ENCODE measurements at regions not wholly inside any gene's neighbourhood (a gene's known extent, or its start where the extent isn't known, plus 50 kb on each side); places are given as distances from the start of the nearest gene placed in this dataset.

DNA sequence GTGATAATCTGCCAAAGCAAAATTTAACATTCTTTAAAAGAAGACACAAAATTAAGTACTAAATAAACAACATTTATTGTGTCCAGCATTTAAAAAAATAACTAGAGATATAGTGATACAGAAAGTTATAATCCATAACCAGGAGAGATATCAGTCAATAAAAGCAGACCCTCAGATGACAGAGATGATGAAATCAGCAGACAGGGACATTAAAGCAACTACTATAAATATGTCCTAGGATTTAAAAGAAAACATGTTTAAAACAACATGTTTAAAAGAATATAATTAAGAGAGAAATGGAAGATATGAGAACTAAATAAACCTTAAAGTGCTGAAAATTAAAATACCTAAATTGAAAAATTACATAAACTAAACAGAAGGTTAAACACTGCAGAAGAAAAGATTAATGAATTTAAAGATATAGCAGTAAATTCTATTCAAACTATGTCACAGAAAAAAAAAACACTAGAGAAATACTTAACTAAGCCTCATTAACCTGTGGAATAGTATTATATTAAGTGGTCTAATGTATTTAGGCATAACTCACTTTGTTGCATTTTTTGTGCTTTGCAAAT lies 261.2 kb upstream of the NR5A2 start:
- TF ChIP-seq, protein P1, sequence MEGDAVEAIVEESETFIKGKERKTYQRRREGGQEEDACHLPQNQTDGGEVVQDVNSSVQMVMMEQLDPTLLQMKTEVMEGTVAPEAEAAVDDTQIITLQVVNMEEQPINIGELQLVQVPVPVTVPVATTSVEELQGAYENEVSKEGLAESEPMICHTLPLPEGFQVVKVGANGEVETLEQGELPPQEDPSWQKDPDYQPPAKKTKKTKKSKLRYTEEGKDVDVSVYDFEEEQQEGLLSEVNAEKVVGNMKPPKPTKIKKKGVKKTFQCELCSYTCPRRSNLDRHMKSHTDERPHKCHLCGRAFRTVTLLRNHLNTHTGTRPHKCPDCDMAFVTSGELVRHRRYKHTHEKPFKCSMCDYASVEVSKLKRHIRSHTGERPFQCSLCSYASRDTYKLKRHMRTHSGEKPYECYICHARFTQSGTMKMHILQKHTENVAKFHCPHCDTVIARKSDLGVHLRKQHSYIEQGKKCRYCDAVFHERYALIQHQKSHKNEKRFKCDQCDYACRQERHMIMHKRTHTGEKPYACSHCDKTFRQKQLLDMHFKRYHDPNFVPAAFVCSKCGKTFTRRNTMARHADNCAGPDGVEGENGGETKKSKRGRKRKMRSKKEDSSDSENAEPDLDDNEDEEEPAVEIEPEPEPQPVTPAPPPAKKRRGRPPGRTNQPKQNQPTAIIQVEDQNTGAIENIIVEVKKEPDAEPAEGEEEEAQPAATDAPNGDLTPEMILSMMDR (CRISPR knock-in tag; IDR thresholded peaks at IDR 0.05), result no peak
- no peak for TF ChIP-seq RFX5 (IDR thresholded peaks at IDR 0.05; ENCODE audit: low read depth, low read length)
- TF ChIP-seq ZBTB7A (CRISPR knock-in tag; IDR thresholded peaks at IDR 0.05), result no peak
- no peak for TF ChIP-seq MAFK (conservative IDR thresholded peaks at IDR 0.05 in 1 of 2, IDR thresholded peaks at IDR 0.05 in 1 of 2; ENCODE audit: low read length in 2 of 2)
- no peak for TF ChIP-seq HCFC1 (IDR thresholded peaks at IDR 0.05; ENCODE audit: low read depth, low read length)
- TF ChIP-seq, protein P2, sequence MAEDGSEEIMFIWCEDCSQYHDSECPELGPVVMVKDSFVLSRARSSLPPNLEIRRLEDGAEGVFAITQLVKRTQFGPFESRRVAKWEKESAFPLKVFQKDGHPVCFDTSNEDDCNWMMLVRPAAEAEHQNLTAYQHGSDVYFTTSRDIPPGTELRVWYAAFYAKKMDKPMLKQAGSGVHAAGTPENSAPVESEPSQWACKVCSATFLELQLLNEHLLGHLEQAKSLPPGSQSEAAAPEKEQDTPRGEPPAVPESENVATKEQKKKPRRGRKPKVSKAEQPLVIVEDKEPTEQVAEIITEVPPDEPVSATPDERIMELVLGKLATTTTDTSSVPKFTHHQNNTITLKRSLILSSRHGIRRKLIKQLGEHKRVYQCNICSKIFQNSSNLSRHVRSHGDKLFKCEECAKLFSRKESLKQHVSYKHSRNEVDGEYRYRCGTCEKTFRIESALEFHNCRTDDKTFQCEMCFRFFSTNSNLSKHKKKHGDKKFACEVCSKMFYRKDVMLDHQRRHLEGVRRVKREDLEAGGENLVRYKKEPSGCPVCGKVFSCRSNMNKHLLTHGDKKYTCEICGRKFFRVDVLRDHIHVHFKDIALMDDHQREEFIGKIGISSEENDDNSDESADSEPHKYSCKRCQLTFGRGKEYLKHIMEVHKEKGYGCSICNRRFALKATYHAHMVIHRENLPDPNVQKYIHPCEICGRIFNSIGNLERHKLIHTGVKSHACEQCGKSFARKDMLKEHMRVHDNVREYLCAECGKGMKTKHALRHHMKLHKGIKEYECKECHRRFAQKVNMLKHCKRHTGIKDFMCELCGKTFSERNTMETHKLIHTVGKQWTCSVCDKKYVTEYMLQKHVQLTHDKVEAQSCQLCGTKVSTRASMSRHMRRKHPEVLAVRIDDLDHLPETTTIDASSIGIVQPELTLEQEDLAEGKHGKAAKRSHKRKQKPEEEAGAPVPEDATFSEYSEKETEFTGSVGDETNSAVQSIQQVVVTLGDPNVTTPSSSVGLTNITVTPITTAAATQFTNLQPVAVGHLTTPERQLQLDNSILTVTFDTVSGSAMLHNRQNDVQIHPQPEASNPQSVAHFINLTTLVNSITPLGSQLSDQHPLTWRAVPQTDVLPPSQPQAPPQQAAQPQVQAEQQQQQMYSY (CRISPR knock-in tag; IDR thresholded peaks at IDR 0.05), result no peak
- no peak for TF ChIP-seq YEATS2 (CRISPR knock-in tag; IDR thresholded peaks at IDR 0.05; ENCODE audit: borderline replicate concordance)
- TF ChIP-seq TCF12 (IDR thresholded peaks at IDR 0.05), result no peak
- no peak for TF ChIP-seq TCF12 (CRISPR knock-in tag; IDR thresholded peaks at IDR 0.05)
- TF ChIP-seq CHD2 (IDR thresholded peaks at IDR 0.05; ENCODE audit: low read depth, low read length), result no peak
- TF ChIP-seq, protein P3, sequence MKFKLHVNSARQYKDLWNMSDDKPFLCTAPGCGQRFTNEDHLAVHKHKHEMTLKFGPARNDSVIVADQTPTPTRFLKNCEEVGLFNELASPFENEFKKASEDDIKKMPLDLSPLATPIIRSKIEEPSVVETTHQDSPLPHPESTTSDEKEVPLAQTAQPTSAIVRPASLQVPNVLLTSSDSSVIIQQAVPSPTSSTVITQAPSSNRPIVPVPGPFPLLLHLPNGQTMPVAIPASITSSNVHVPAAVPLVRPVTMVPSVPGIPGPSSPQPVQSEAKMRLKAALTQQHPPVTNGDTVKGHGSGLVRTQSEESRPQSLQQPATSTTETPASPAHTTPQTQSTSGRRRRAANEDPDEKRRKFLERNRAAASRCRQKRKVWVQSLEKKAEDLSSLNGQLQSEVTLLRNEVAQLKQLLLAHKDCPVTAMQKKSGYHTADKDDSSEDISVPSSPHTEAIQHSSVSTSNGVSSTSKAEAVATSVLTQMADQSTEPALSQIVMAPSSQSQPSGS (CRISPR knock-in tag; IDR thresholded peaks at IDR 0.05), result no peak
- TF ChIP-seq JUN (CRISPR knock-in tag; IDR thresholded peaks at IDR 0.05), result no peak
